Uterus (tissue), 2 donors: ENCODE measurements at regions not wholly inside any gene's neighbourhood (a gene's known extent, or its start where the extent isn't known, plus 50 kb on each side); places are given as distances from the start of the nearest gene placed in this dataset.

ENCODE experiments used
- POLR2A ChIP-seq, 2 donors: fragments of 450-650 bp; IDR thresholded peaks; one replicate each; pipeline ENCODE4 v1.6.1; 2016; ENCODE audit warnings: antibody characterized with exemption in 2 of 2, mild to moderate bottlenecking in 1 of 2, moderate library complexity in 1 of 2
- TF ChIP-seq, protein P1 (sequence below), 4 experiments: fragments of 200-600 bp in 2 of 4; fragments of 450-650 bp in 2 of 4; sonication (generic) in 2 of 4; IDR thresholded peaks; one replicate each; pipeline ENCODE4 v1.5.1; 2016 to 2019; ENCODE audit warnings: antibody characterized with exemption in 4 of 4, mild to moderate bottlenecking in 2 of 4, moderate library complexity in 1 of 4

DNA sequence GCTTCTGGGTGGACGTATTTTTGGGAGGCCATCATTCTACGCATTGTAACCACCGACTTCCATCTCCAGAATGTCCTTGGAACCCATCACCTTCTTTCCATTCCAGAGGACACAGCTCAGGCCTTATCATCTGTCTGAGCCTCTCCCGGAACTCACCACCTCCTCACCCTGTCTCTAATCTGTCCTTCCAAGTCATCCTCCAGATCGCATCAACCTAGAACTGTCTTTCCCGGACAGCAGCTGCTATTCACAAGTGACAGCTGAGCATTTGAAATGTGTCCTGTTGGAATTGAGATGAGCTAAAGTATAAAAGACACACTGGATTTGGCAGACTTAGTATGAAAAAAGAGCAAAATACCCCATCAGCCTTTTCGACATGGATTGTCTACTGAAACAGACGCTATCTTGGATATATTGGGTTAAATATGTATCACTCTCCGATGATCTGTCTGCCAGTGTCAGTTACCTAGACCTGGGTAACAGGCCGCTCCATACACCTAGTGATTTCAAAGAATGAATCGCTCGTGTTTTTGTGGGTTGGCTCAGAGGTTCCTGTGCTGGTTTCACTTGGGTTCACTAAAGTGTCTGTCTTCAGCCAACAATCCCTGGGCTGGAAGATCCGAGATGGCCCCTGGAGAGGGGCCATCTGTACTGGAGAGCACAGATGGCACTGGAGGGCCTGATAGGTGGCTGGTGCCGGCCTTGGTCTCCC lies 104.4 kb upstream of the RFLNA start:
- TF ChIP-seq, protein P1, sequence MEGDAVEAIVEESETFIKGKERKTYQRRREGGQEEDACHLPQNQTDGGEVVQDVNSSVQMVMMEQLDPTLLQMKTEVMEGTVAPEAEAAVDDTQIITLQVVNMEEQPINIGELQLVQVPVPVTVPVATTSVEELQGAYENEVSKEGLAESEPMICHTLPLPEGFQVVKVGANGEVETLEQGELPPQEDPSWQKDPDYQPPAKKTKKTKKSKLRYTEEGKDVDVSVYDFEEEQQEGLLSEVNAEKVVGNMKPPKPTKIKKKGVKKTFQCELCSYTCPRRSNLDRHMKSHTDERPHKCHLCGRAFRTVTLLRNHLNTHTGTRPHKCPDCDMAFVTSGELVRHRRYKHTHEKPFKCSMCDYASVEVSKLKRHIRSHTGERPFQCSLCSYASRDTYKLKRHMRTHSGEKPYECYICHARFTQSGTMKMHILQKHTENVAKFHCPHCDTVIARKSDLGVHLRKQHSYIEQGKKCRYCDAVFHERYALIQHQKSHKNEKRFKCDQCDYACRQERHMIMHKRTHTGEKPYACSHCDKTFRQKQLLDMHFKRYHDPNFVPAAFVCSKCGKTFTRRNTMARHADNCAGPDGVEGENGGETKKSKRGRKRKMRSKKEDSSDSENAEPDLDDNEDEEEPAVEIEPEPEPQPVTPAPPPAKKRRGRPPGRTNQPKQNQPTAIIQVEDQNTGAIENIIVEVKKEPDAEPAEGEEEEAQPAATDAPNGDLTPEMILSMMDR (IDR thresholded peaks at IDR 0.05), result no peak
- TF ChIP-seq POLR2A (IDR thresholded peaks at IDR 0.05), result no peak
